K562 (cell line): ENCODE measurements at regions not wholly inside any gene's neighbourhood (a gene's known extent, or its start where the extent isn't known, plus 50 kb on each side); places are given as distances from the start of the nearest gene placed in this dataset.

Experiments used
- ATAC-seq: fragments of 200-7000 bp; cut with Tn5 transposase; 3 replicates; pipeline ENCODE4 v1.9.1; 2020; ENCODE audit warnings: moderate library complexity
- BruUV-seq: library from RNA; stranded (reverse); fragments of 400-500 nt; replicated peaks from 2 replicates; lab custom pipeline; 2021; lab: Mats Ljungman, UMichigan
- CTCF ChIA-PET: fragments of 300-600 bp; formaldehyde crosslinking; extraction: SDS; loops from one replicate; lab custom pipeline; 2021; ENCODE audit warnings: low intra/inter-chr PET ratio; lab: Yijun Ruan, JAX
- POLR2A ChIA-PET: fragments of 300-600, 350-650 bp; sonication (Branson Sonifier 250); formaldehyde crosslinking; extraction: SDS; loops from one replicate; lab custom pipeline; 2021; ENCODE audit warnings: antibody characterized with exemption, inconsistent platforms; lab: Yijun Ruan, JAX
- DNase-seq, 4 experiments: peaks; one replicate each; pipeline versions ENCODE4 v3.0.0 to v3.0.0-alpha.2; 2011 to 2018; ENCODE audit warnings: low spot score in 3 of 4, mixed read lengths in 3 of 4; ENCODE audit errors: extremely low read depth in 1 of 4
- FAIRE-seq: peaks from 2 replicates; lab custom pipeline; 2011; peaks lifted over from hg19 to GRCh38; lab: Jason Lieb, UNC
- H2AFZ ChIP-seq: 2 replicates; pipeline ENCODE4 v1.6.0; 2011; ENCODE audit warnings: low read depth, low read length, control low read depth, inconsistent platforms
- H3K27ac ChIP-seq: fragments of 200-600 bp; 3 replicates; pipeline ENCODE4 v1.8.0; 2011; ENCODE audit warnings: low read depth, mild to moderate bottlenecking, control low read depth, inconsistent platforms, low read length, moderate library complexity, mixed read lengths; ENCODE audit errors: extremely low read depth
- H3K27me3 ChIP-seq, 2 experiments: fragments of 300-600 bp in 1 of 2; 2 replicates in 1 of 2; 3 replicates in 1 of 2; pipeline versions ENCODE4 v1.6.0 to v1.8.0; 2011; ENCODE audit warnings: inconsistent platforms in 2 of 2, low read length in 2 of 2, mild to moderate bottlenecking in 1 of 2, mixed read lengths in 1 of 2, moderate library complexity in 1 of 2; ENCODE audit not compliant: control insufficient read depth in 2 of 2, insufficient read depth in 2 of 2
- H3K36me3 ChIP-seq: fragments of 300-600 bp; 3 replicates; pipeline ENCODE4 v1.8.0; 2011; ENCODE audit warnings: mild to moderate bottlenecking, low read length, inconsistent platforms; ENCODE audit not compliant: control insufficient read depth, insufficient read depth
- H3K4me1 ChIP-seq, 2 experiments: fragments of 200-600 bp in 1 of 2; replicated peaks in 1 of 2; 2 replicates in 1 of 2; 3 replicates in 1 of 2; pipeline versions ENCODE4 v1.5.1 to v1.8.0; 2011; ENCODE audit warnings: inconsistent platforms in 2 of 2, low read length in 2 of 2, mild to moderate bottlenecking in 1 of 2, mixed read lengths in 1 of 2, moderate library complexity in 1 of 2; ENCODE audit not compliant: control insufficient read depth in 2 of 2, insufficient read depth in 2 of 2
- H3K4me2 ChIP-seq: 2 replicates; pipeline ENCODE4 v1.6.1; 2011; ENCODE audit warnings: low read length, control low read depth, inconsistent platforms, mixed read lengths; ENCODE audit not compliant: insufficient read depth
- H3K4me3 ChIP-seq: fragments of 200-600 bp; sonication (generic), shearing (Covaris generic); 2 replicates; pipeline ENCODE4 v1.5.1; 2016; ENCODE audit warnings: control low read depth, inconsistent platforms
- H3K79me2 ChIP-seq: fragments of 200-600 bp; 3 replicates; pipeline ENCODE4 v1.8.0; 2011; ENCODE audit warnings: low read length, inconsistent platforms; ENCODE audit not compliant: control insufficient read depth, insufficient read depth
- H3K9ac ChIP-seq, 2 experiments: 2 replicates each; pipeline versions ENCODE4 v1.6.0 to v1.6.1; 2011; ENCODE audit warnings: low read depth in 2 of 2, low read length in 2 of 2, control low read depth in 1 of 2, inconsistent platforms in 1 of 2, mild to moderate bottlenecking in 1 of 2, mixed read lengths in 1 of 2; ENCODE audit not compliant: insufficient read depth in 1 of 2
- H3K9me1 ChIP-seq: one replicate; pipeline ENCODE4 v1.6.0; 2011; ENCODE audit warnings: inconsistent platforms, mild to moderate bottlenecking, low read length, moderate library complexity; ENCODE audit not compliant: control insufficient read depth, insufficient read depth
- H3K9me3 ChIP-seq: replicated peaks from 2 replicates; pipeline ENCODE4 v1.5.1; 2011; ENCODE audit warnings: low read depth, low read length, inconsistent platforms; ENCODE audit not compliant: control insufficient read depth, insufficient read depth
- H4K20me1 ChIP-seq: replicated peaks from 2 replicates; pipeline ENCODE4 v1.6.1; 2011; ENCODE audit warnings: low read length, inconsistent platforms, mixed read lengths; ENCODE audit not compliant: control insufficient read depth, insufficient read depth
- ATF4 ChIP-seq: fragments of 450-650 bp; formaldehyde crosslinking; IDR thresholded peaks from 2 replicates; pipeline ENCODE4 v1.4.0; 2022; ENCODE audit warnings: mild to moderate bottlenecking, moderate library complexity
- CEBPB ChIP-seq: fragments of 450-650 bp; IDR thresholded peaks from 2 replicates; pipeline ENCODE4 v1.6.1; 2016; ENCODE audit warnings: missing genetic modification characterization, missing compliant biosample characterization
- CREB3L1 ChIP-seq: fragments of 450-650 bp; IDR thresholded peaks from 2 replicates; pipeline ENCODE4 v1.6.1; 2014; ENCODE audit warnings: low read depth, mild to moderate bottlenecking, moderate library complexity, borderline replicate concordance
- FOXP1 ChIP-seq: sonication (generic); formaldehyde crosslinking; IDR thresholded peaks from 2 replicates; pipeline ENCODE4 v1.8.0; 2022; ENCODE audit warnings: mild to moderate bottlenecking, missing genetic modification reagents
- HOMEZ ChIP-seq: fragments of 250-450 bp; sonication (Bioruptor Pico); IDR thresholded peaks from 2 replicates; pipeline ENCODE4 v1.4.0; 2020; ENCODE audit warnings: mild to moderate bottlenecking, moderate library complexity
- KLF6 ChIP-seq: fragments of 250-450 bp; sonication (Bioruptor Pico); IDR thresholded peaks from 2 replicates; pipeline ENCODE4 v1.4.0; 2020; ENCODE audit warnings: mild to moderate bottlenecking, moderate library complexity, borderline replicate concordance
- NBN ChIP-seq: fragments of 450-650 bp; IDR thresholded peaks from 2 replicates; pipeline ENCODE4 v1.6.1; 2016; ENCODE audit warnings: low read depth, mild to moderate bottlenecking
- NR2C1 ChIP-seq, 2 experiments: fragments of 450-650 bp; IDR thresholded peaks; 2 replicates each; pipeline ENCODE4 v1.6.1; 2017; ENCODE audit warnings: mild to moderate bottlenecking in 2 of 2, antibody characterized with exemption in 1 of 2, inconsistent platforms in 1 of 2, missing compliant biosample characterization in 1 of 2, missing genetic modification characterization in 1 of 2
- NR2F6 ChIP-seq: fragments of 450-650 bp; formaldehyde crosslinking; IDR thresholded peaks from 2 replicates; pipeline ENCODE4 v1.4.0; 2020; ENCODE audit warnings: mild to moderate bottlenecking
- RFX1 ChIP-seq: fragments of 450-650 bp; IDR thresholded peaks from 2 replicates; pipeline ENCODE4 v1.6.1; 2016; ENCODE audit warnings: mild to moderate bottlenecking, moderate library complexity
- SMARCB1 ChIP-seq: IDR thresholded peaks from 2 replicates; pipeline ENCODE4 v1.6.1; 2011; ENCODE audit warnings: improper control_type of control experiment, low read depth; ENCODE audit not compliant: insufficient read length
- XRCC3 ChIP-seq: fragments of 450-650 bp; IDR thresholded peaks from 2 replicates; pipeline ENCODE4 v1.6.1; 2017; ENCODE audit warnings: mild to moderate bottlenecking, moderate library complexity
- YY1 ChIP-seq, 3 experiments: IDR thresholded peaks; 2 replicates each; pipeline ENCODE4 v1.6.1; 2011; ENCODE audit warnings: low read length in 2 of 3, mild to moderate bottlenecking in 2 of 3, moderate library complexity in 2 of 3, borderline replicate concordance in 1 of 3, control low read depth in 1 of 3, low read depth in 1 of 3; ENCODE audit not compliant: insufficient read depth in 3 of 3, insufficient replicate concordance in 2 of 3, control insufficient read depth in 1 of 3, insufficient read length in 1 of 3; ENCODE audit errors: extremely low read depth in 1 of 3
- ZFP30 ChIP-seq: fragments of 250-450 bp; sonication (Bioruptor Pico); IDR thresholded peaks from 2 replicates; pipeline ENCODE4 v1.8.0; 2022; ENCODE audit warnings: moderate library complexity, mild to moderate bottlenecking, inconsistent platforms, borderline replicate concordance
- ZNF174 ChIP-seq: fragments of 250-450 bp; sonication (Bioruptor Pico); IDR thresholded peaks from 2 replicates; pipeline ENCODE4 v1.4.0; 2020; ENCODE audit warnings: mild to moderate bottlenecking
- ZNF699 ChIP-seq: fragments of 250-450 bp; sonication (Bioruptor Pico); IDR thresholded peaks from 2 replicates; pipeline ENCODE4 v1.8.0; 2021; ENCODE audit warnings: mild to moderate bottlenecking, moderate library complexity; ENCODE audit not compliant: insufficient replicate concordance
- ZNF780A ChIP-seq: fragments of 250-450 bp; sonication (Bioruptor Pico); IDR thresholded peaks from 2 replicates; pipeline ENCODE4 v1.5.0; 2021; ENCODE audit warnings: mild to moderate bottlenecking
- WGBS: fragments of 100-300 bp; shearing (Covaris generic); methylation state at CpG from one replicate; pipeline ENCODE4 v1.1.6; 2016; ENCODE audit warnings: low coverage, mixed read lengths; ENCODE audit not compliant: insufficient coverage; ENCODE audit errors: missing lambda C conversion rate; 5-methylcytosine and 5-hydroxymethylcytosine counted together
- in situ Hi-C: fragments of 300-500 bp; cut with MboI; formaldehyde crosslinking; loops from 4 replicates; pipeline ENCODE4 v1.15.0; 2018; ENCODE audit warnings: inconsistent platforms, mixed read lengths
- intact Hi-C: fragments of 100-400 bp; cut with micrococcal nuclease; formaldehyde crosslinking; loops from 2 replicates; pipeline ENCODE4 v1.14.2; 2022
- TF ChIP-seq, protein P1 (sequence below): fragments of 450-650 bp; IDR thresholded peaks from 2 replicates; pipeline ENCODE4 v1.6.1; 2016; ENCODE audit warnings: borderline replicate concordance

DNA sequence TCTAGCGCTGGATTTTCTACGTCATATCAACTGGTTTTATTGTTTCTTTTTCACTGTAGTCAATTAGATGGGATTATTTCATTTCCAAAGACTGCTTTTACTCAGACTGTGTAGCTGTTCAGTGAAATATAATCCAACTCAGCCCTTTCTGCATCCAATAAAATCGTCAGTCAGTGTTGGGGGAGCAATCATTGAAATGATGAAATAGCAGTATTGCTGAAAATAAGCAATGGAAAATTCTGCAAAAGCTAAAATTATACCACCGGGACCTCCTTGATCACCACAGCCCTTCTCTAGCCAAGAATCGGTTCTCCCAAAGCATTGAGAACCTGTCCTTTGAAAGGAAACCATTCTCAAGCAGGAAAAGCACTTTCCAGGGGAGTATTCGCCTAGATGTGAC is 243.1 kb upstream of the TENM3 start:
- Histone ChIP-seq H3K27ac (no peak overlapping the region), H2AFZ (no peak overlapping the region), H3K27me3 (no peaks in the 10 kb centered on the region), H3K9ac (no peak overlapping the region), H3K4me1 (no peaks in the 10 kb centered on the region), H3K4me2 (no peak overlapping the region), H4K20me1 (no peaks in the 10 kb centered on the region), H3K9me3 (no peaks in the 10 kb centered on the region), H3K36me3 (no peaks in the 10 kb centered on the region), H3K4me3 (no peak overlapping the region), H3K9me1 (no peaks in the 10 kb centered on the region), H3K79me2 (no peaks in the 10 kb centered on the region)
- POLR2A ChIA-PET = no interaction called here
- BruUV-seq = no TSS peak
- FAIRE-seq = no peak
- CTCF ChIA-PET = no interaction called here
- ATAC-seq = no peak
- intact Hi-C loops = no loop called here
- 0% methylated on average over 6 of the region's 6 CpGs for WGBS
- in situ Hi-C loops = no loop called here
- DNase-seq = no peak
- TF ChIP-seq XRCC3 (no peak), CEBPB (tag) (no peak), ZNF174 (CRISPR knock-in tag) (no peak), ZNF780A (CRISPR knock-in tag) (no peak), NBN (no peak), YY1 (IDR thresholded peaks at IDR 0.05; ENCODE audit: borderline replicate concordance in 1 of 3, control insufficient read depth in 1 of 3, extremely low read depth in 1 of 3, insufficient read depth in 3 of 3, insufficient read length in 1 of 3, insufficient replicate concordance in 2 of 3, low read depth in 1 of 3, low read length in 2 of 3) (no peak), KLF6 (CRISPR knock-in tag) (no peak), CREB3L1 (no peak), SMARCB1 (no peak), FOXP1 (no peak), NR2F6 (CRISPR knock-in tag) (no peak), ZNF699 (CRISPR knock-in tag) (no peak), RFX1 (no peak), ZFP30 (CRISPR knock-in tag) (no peak), HOMEZ (CRISPR knock-in tag) (no peak), NR2C1 (IDR thresholded peaks at IDR 0.05) (no peak), NR2C1 (tag; IDR thresholded peaks at IDR 0.05) (no peak), ATF4 (CRISPR knock-in tag) (no peak)
- TF ChIP-seq, protein P1, sequence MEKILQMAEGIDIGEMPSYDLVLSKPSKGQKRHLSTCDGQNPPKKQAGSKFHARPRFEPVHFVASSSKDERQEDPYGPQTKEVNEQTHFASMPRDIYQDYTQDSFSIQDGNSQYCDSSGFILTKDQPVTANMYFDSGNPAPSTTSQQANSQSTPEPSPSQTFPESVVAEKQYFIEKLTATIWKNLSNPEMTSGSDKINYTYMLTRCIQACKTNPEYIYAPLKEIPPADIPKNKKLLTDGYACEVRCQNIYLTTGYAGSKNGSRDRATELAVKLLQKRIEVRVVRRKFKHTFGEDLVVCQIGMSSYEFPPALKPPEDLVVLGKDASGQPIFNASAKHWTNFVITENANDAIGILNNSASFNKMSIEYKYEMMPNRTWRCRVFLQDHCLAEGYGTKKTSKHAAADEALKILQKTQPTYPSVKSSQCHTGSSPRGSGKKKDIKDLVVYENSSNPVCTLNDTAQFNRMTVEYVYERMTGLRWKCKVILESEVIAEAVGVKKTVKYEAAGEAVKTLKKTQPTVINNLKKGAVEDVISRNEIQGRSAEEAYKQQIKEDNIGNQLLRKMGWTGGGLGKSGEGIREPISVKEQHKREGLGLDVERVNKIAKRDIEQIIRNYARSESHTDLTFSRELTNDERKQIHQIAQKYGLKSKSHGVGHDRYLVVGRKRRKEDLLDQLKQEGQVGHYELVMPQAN = no peak
